K562 (cell line): ENCODE measurements at regions not wholly inside any gene's neighbourhood (a gene's known extent, or its start where the extent isn't known, plus 50 kb on each side); places are given as distances from the start of the nearest gene placed in this dataset.

ENCODE experiments used
- ATAC-seq: fragments of 200-7000 bp; cut with Tn5 transposase; 3 replicates; pipeline ENCODE4 v1.9.1; 2020; ENCODE audit warnings: moderate library complexity
- BruUV-seq: library from RNA; stranded (reverse); fragments of 400-500 nt; replicated peaks from 2 replicates; lab custom pipeline; 2021; lab: Mats Ljungman, UMichigan
- CTCF ChIA-PET: fragments of 300-600 bp; formaldehyde crosslinking; extraction: SDS; loops from one replicate; lab custom pipeline; 2021; ENCODE audit warnings: low intra/inter-chr PET ratio; lab: Yijun Ruan, JAX
- POLR2A ChIA-PET: fragments of 300-600, 350-650 bp; sonication (Branson Sonifier 250); formaldehyde crosslinking; extraction: SDS; loops from one replicate; lab custom pipeline; 2021; ENCODE audit warnings: antibody characterized with exemption, inconsistent platforms; lab: Yijun Ruan, JAX
- DNase-seq, 4 experiments: peaks; one replicate each; pipeline versions ENCODE4 v3.0.0 to v3.0.0-alpha.2; 2011 to 2018; ENCODE audit warnings: low spot score in 3 of 4, mixed read lengths in 3 of 4; ENCODE audit errors: extremely low read depth in 1 of 4
- FAIRE-seq: peaks from 2 replicates; lab custom pipeline; 2011; peaks lifted over from hg19 to GRCh38; lab: Jason Lieb, UNC
- H2AFZ ChIP-seq: 2 replicates; pipeline ENCODE4 v1.6.0; 2011; ENCODE audit warnings: low read depth, low read length, control low read depth, inconsistent platforms
- H3K27ac ChIP-seq: fragments of 200-600 bp; 3 replicates; pipeline ENCODE4 v1.8.0; 2011; ENCODE audit warnings: low read depth, mild to moderate bottlenecking, control low read depth, inconsistent platforms, low read length, moderate library complexity, mixed read lengths; ENCODE audit errors: extremely low read depth
- H3K27me3 ChIP-seq, 2 experiments: fragments of 300-600 bp in 1 of 2; 2 replicates in 1 of 2; 3 replicates in 1 of 2; pipeline versions ENCODE4 v1.6.0 to v1.8.0; 2011; ENCODE audit warnings: inconsistent platforms in 2 of 2, low read length in 2 of 2, mild to moderate bottlenecking in 1 of 2, mixed read lengths in 1 of 2, moderate library complexity in 1 of 2; ENCODE audit not compliant: control insufficient read depth in 2 of 2, insufficient read depth in 2 of 2
- H3K36me3 ChIP-seq: fragments of 300-600 bp; 3 replicates; pipeline ENCODE4 v1.8.0; 2011; ENCODE audit warnings: mild to moderate bottlenecking, low read length, inconsistent platforms; ENCODE audit not compliant: control insufficient read depth, insufficient read depth
- H3K4me1 ChIP-seq, 2 experiments: fragments of 200-600 bp in 1 of 2; replicated peaks in 1 of 2; 2 replicates in 1 of 2; 3 replicates in 1 of 2; pipeline versions ENCODE4 v1.5.1 to v1.8.0; 2011; ENCODE audit warnings: inconsistent platforms in 2 of 2, low read length in 2 of 2, mild to moderate bottlenecking in 1 of 2, mixed read lengths in 1 of 2, moderate library complexity in 1 of 2; ENCODE audit not compliant: control insufficient read depth in 2 of 2, insufficient read depth in 2 of 2
- H3K4me2 ChIP-seq: 2 replicates; pipeline ENCODE4 v1.6.1; 2011; ENCODE audit warnings: low read length, control low read depth, inconsistent platforms, mixed read lengths; ENCODE audit not compliant: insufficient read depth
- H3K4me3 ChIP-seq: fragments of 200-600 bp; sonication (generic), shearing (Covaris generic); 2 replicates; pipeline ENCODE4 v1.5.1; 2016; ENCODE audit warnings: control low read depth, inconsistent platforms
- H3K79me2 ChIP-seq: fragments of 200-600 bp; 3 replicates; pipeline ENCODE4 v1.8.0; 2011; ENCODE audit warnings: low read length, inconsistent platforms; ENCODE audit not compliant: control insufficient read depth, insufficient read depth
- H3K9ac ChIP-seq, 2 experiments: 2 replicates each; pipeline versions ENCODE4 v1.6.0 to v1.6.1; 2011; ENCODE audit warnings: low read depth in 2 of 2, low read length in 2 of 2, control low read depth in 1 of 2, inconsistent platforms in 1 of 2, mild to moderate bottlenecking in 1 of 2, mixed read lengths in 1 of 2; ENCODE audit not compliant: insufficient read depth in 1 of 2
- H3K9me1 ChIP-seq: one replicate; pipeline ENCODE4 v1.6.0; 2011; ENCODE audit warnings: inconsistent platforms, mild to moderate bottlenecking, low read length, moderate library complexity; ENCODE audit not compliant: control insufficient read depth, insufficient read depth
- H3K9me3 ChIP-seq: replicated peaks from 2 replicates; pipeline ENCODE4 v1.5.1; 2011; ENCODE audit warnings: low read depth, low read length, inconsistent platforms; ENCODE audit not compliant: control insufficient read depth, insufficient read depth
- H4K20me1 ChIP-seq: replicated peaks from 2 replicates; pipeline ENCODE4 v1.6.1; 2011; ENCODE audit warnings: low read length, inconsistent platforms, mixed read lengths; ENCODE audit not compliant: control insufficient read depth, insufficient read depth
- FOSL1 ChIP-seq: fragments of 200-800 bp; sonication (Bioruptor generic); conservative IDR thresholded peaks from 2 replicates; pipeline ENCODE4 v1.6.1; 2016; ENCODE audit warnings: missing genetic modification characterization, missing compliant biosample characterization
- GTF2A2 ChIP-seq: IDR thresholded peaks from 2 replicates; pipeline ENCODE4 v1.6.1; 2016; ENCODE audit warnings: mild to moderate bottlenecking, missing genetic modification characterization, missing compliant biosample characterization
- GTF3C2 ChIP-seq: IDR thresholded peaks from 3 replicates; pipeline ENCODE4 v1.6.1; 2011; ENCODE audit warnings: borderline replicate concordance, mild to moderate bottlenecking, moderate library complexity; ENCODE audit not compliant: insufficient read length; ENCODE audit errors: extremely low read depth
- HOXB6 ChIP-seq: fragments of 250-450 bp; sonication (Bioruptor Pico); IDR thresholded peaks from 2 replicates; pipeline ENCODE4 v1.5.1; 2022; ENCODE audit warnings: mild to moderate bottlenecking, borderline replicate concordance
- KLF16 ChIP-seq: IDR thresholded peaks from 2 replicates; pipeline ENCODE4 v1.6.1; 2016; ENCODE audit warnings: antibody characterized with exemption
- KLF6 ChIP-seq: fragments of 250-450 bp; sonication (Bioruptor Pico); IDR thresholded peaks from 2 replicates; pipeline ENCODE4 v1.4.0; 2020; ENCODE audit warnings: mild to moderate bottlenecking, moderate library complexity, borderline replicate concordance
- NR3C1 ChIP-seq: sonication (generic); formaldehyde crosslinking; IDR thresholded peaks from 2 replicates; pipeline ENCODE4 v1.8.1; 2022; ENCODE audit warnings: missing genetic modification reagents
- PCBP1 ChIP-seq: fragments of 200-400 bp; formaldehyde crosslinking; IDR thresholded peaks from 2 replicates; pipeline ENCODE4 v1.6.1; 2018; ENCODE audit warnings: mild to moderate bottlenecking, low read depth, low read length; ENCODE audit not compliant: poor library complexity, severe bottlenecking
- SMC3 ChIP-seq: conservative IDR thresholded peaks from 2 replicates; pipeline ENCODE4 v1.6.1; 2011; ENCODE audit warnings: low read depth, low read length, improper control_type of control experiment; ENCODE audit not compliant: insufficient read depth
- TAL1 ChIP-seq: fragments of 450-650 bp; IDR thresholded peaks from 2 replicates; pipeline ENCODE4 v1.6.1; 2016; ENCODE audit warnings: mild to moderate bottlenecking
- THRA ChIP-seq: fragments of 450-650 bp; IDR thresholded peaks from 2 replicates; pipeline ENCODE4 v1.6.1; 2017; ENCODE audit warnings: mild to moderate bottlenecking, moderate library complexity
- XRCC4 ChIP-seq: IDR thresholded peaks from one replicate; pipeline ENCODE4 v1.6.1; 2011; ENCODE audit not compliant: insufficient read depth, insufficient read length; ENCODE audit errors: extremely low read depth
- ZKSCAN1 ChIP-seq: fragments of 150-350 bp; IDR thresholded peaks from 2 replicates; pipeline ENCODE4 v1.6.1; 2016; ENCODE audit warnings: low read depth, low read length
- ZNF280A ChIP-seq: fragments of 450-650 bp; IDR thresholded peaks from 2 replicates; pipeline ENCODE4 v1.6.1; 2018; ENCODE audit warnings: mild to moderate bottlenecking, low read depth; ENCODE audit not compliant: partially characterized antibody
- ZNF311 ChIP-seq: fragments of 250-450 bp; sonication (Bioruptor Pico); IDR thresholded peaks from 2 replicates; pipeline ENCODE4 v1.4.0; 2020; ENCODE audit warnings: mild to moderate bottlenecking, moderate library complexity
- WGBS: fragments of 100-300 bp; shearing (Covaris generic); methylation state at CpG from one replicate; pipeline ENCODE4 v1.1.6; 2016; ENCODE audit warnings: low coverage, mixed read lengths; ENCODE audit not compliant: insufficient coverage; ENCODE audit errors: missing lambda C conversion rate; 5-methylcytosine and 5-hydroxymethylcytosine counted together
- in situ Hi-C: fragments of 300-500 bp; cut with MboI; formaldehyde crosslinking; loops from 4 replicates; pipeline ENCODE4 v1.15.0; 2018; ENCODE audit warnings: inconsistent platforms, mixed read lengths
- intact Hi-C: fragments of 100-400 bp; cut with micrococcal nuclease; formaldehyde crosslinking; loops from 2 replicates; pipeline ENCODE4 v1.14.2; 2022

- ATAC-seq (no peak), FAIRE-seq (no peak), DNase-seq (no peak)
- no peaks in the 10 kb centered on the region for H3K36me3 ChIP-seq
- H3K9me3 ChIP-seq = no peaks in the 10 kb centered on the region
- no peak overlapping the region for H3K4me3 ChIP-seq
- ChIA-PET POLR2A (no interaction called here), CTCF (no interaction called here)
- H3K9ac ChIP-seq = no peak overlapping the region
- in situ Hi-C loops (no loop called here), intact Hi-C loops (no loop called here)
- H3K79me2 ChIP-seq = no peaks in the 10 kb centered on the region
- TF ChIP-seq KLF16 = no peak
- no peak for TF ChIP-seq NR3C1 (CRISPR knock-in tag)
- no peak for TF ChIP-seq ZKSCAN1
- TF ChIP-seq GTF3C2 = no peak
- TF ChIP-seq TAL1 = no peak
- no peak for TF ChIP-seq FOSL1 (tag)
- TF ChIP-seq GTF2A2 = no peak
- no peak for TF ChIP-seq XRCC4
- TF ChIP-seq KLF6 (CRISPR knock-in tag) = no peak
- TF ChIP-seq ZNF280A = no peak
- TF ChIP-seq THRA = no peak
- TF ChIP-seq HOXB6 (CRISPR knock-in tag) = no peak
- TF ChIP-seq SMC3 = no peak
- no peak for TF ChIP-seq PCBP1
- no peak for TF ChIP-seq ZNF311 (CRISPR knock-in tag)
- H3K4me2 ChIP-seq = no peak overlapping the region
- BruUV-seq = no TSS peak
- no peak overlapping the region for H3K27ac ChIP-seq
- H3K4me1 ChIP-seq = no peaks in the 10 kb centered on the region
- no peak overlapping the region for H2AFZ ChIP-seq
- no peaks in the 10 kb centered on the region for H4K20me1 ChIP-seq
- 0% methylated on average over 5 of the region's 5 CpGs for WGBS
- H3K27me3 ChIP-seq = peaks cover 0 to 4% of the 10 kb centered on the region in 2 experiments; a peak in 1 of 5 replicates
- no peaks in the 10 kb centered on the region for H3K9me1 ChIP-seq
Observed at GRCh38 chr3:127440384-127440783, 150.1 kb downstream of the TPRA1 start.
